Dermis microvascular lymphatic vessel endothelial cell (primary cell): ENCODE measurements at regions not wholly inside any gene's neighbourhood (a gene's known extent, or its start where the extent isn't known, plus 50 kb on each side); places are given as distances from the start of the nearest gene placed in this dataset.
A peak's percentile ranks its signal among the peaks of the same experiment; 100 is the strongest.

Experiments
- DNase-seq, 2 donors: peaks; one replicate each; pipeline versions ENCODE4 v3.0.0 to v3.0.0-alpha.2; 2010; ENCODE audit warnings: low read depth in 2 of 2

- no peak for DNase-seq
These were observed 219.9 kb upstream of the GMDS start for GRCh38 chr6:2465336-2465735.

GRCh38 chr6:2464641-2465040 is 219.2 kb upstream of the GMDS start:
- DNase-seq, result no peak

- DNase-seq, result no peak
These were observed 217.4 kb upstream of the GMDS start for GRCh38 chr6:2462831-2463230.

- no peak for DNase-seq
These were observed 214.9 kb upstream of the GMDS start for GRCh38 chr6:2460216-2460745.

- DNase-seq, result no peak
These were observed 208.8 kb upstream of the GMDS start for GRCh38 chr6:2454180-2454579.

- DNase-seq, result peak in 1 of 2 donors; percentile 5
These were observed 205.1 kb upstream of the GMDS start for GRCh38 chr6:2450546-2450945.

- no peak for DNase-seq
These were observed 204.2 kb upstream of the GMDS start for GRCh38 chr6:2449572-2449940.

- DNase-seq, result peak; percentile 67 to 73
These were observed 203.6 kb upstream of the GMDS start for GRCh38 chr6:2448826-2449571.

GRCh38 chr6:2447931-2448330 is 202.5 kb upstream of the GMDS start:
- no peak for DNase-seq

GRCh38 chr6:2447318-2447920 is 202.0 kb upstream of the GMDS start:
- no peak for DNase-seq

GRCh38 chr6:2441601-2442475 is 196.4 kb upstream of the GMDS start:
- DNase-seq, result no peak

GRCh38 chr6:2440516-2440915 is 195.1 kb upstream of the GMDS start:
- DNase-seq, result no peak

- DNase-seq, result no peak
These were observed 194.2 kb upstream of the GMDS start for GRCh38 chr6:2439632-2440031.

GRCh38 chr6:2439082-2439481 is 193.7 kb upstream of the GMDS start:
- DNase-seq, result no peak

- no peak for DNase-seq
These were observed 191.2 kb upstream of the GMDS start for GRCh38 chr6:2436410-2437154.

- DNase-seq, result no peak
These were observed 189.9 kb upstream of the GMDS start for GRCh38 chr6:2435323-2435722.

- DNase-seq, result no peak
These were observed 189.5 kb upstream of the GMDS start for GRCh38 chr6:2434912-2435311.

GRCh38 chr6:2434116-2434515 is 188.7 kb upstream of the GMDS start:
- DNase-seq, result no peak

GRCh38 chr6:2433711-2434110 is 188.3 kb upstream of the GMDS start:
- DNase-seq, result no peak

GRCh38 chr6:2433266-2433665 is 187.9 kb upstream of the GMDS start:
- no peak for DNase-seq

GRCh38 chr6:2432292-2432691 is 186.9 kb upstream of the GMDS start:
- no peak for DNase-seq

- DNase-seq, result no peak
These were observed 185.2 kb upstream of the GMDS start for GRCh38 chr6:2430612-2431011.
